GM19240 (cell line): ENCODE measurements at regions not wholly inside any gene's neighbourhood (a gene's known extent, or its start where the extent isn't known, plus 50 kb on each side); places are given as distances from the start of the nearest gene placed in this dataset.

Experiments
- DNase-seq: peaks from one replicate; pipeline ENCODE4 v3.0.0; 2011; ENCODE audit warnings: low spot score; ENCODE audit not compliant: insufficient read length

- DNase-seq, result no peak
Measured at GRCh38 chr2:5290900-5291546, 401.2 kb upstream of the SOX11 start.

GRCh38 chr2:5304640-5305039, 387.5 kb upstream of the SOX11 start:
- no peak for DNase-seq

- no peak for DNase-seq
Measured at GRCh38 chr2:5315041-5315440, 377.1 kb upstream of the SOX11 start.

- no peak for DNase-seq
Measured at GRCh38 chr2:5315512-5315911, 376.7 kb upstream of the SOX11 start.

GRCh38 chr2:5316001-5316490, 376.1 kb upstream of the SOX11 start:
- no peak for DNase-seq

- DNase-seq, result no peak
Measured at GRCh38 chr2:5319493-5319892, 372.7 kb upstream of the SOX11 start.

GRCh38 chr2:5322396-5322795, 369.8 kb upstream of the SOX11 start:
- no peak for DNase-seq

GRCh38 chr2:5325523-5325922, 366.7 kb upstream of the SOX11 start:
- no peak for DNase-seq

GRCh38 chr2:5328826-5329225, 363.4 kb upstream of the SOX11 start:
- no peak for DNase-seq

GRCh38 chr2:5329763-5330162, 362.4 kb upstream of the SOX11 start:
- DNase-seq, result no peak

GRCh38 chr2:5330961-5331360, 361.2 kb upstream of the SOX11 start:
- no peak for DNase-seq

GRCh38 chr2:5332925-5333324, 359.3 kb upstream of the SOX11 start:
- DNase-seq, result no peak

- no peak for DNase-seq
Measured at GRCh38 chr2:5339473-5339872, 352.7 kb upstream of the SOX11 start.

- DNase-seq, result no peak
Measured at GRCh38 chr2:5343785-5344335, 348.3 kb upstream of the SOX11 start.

GRCh38 chr2:5352286-5352685, 339.9 kb upstream of the SOX11 start:
- no peak for DNase-seq

GRCh38 chr2:5353565-5353964, 338.6 kb upstream of the SOX11 start:
- no peak for DNase-seq

GRCh38 chr2:5359397-5359796, 332.8 kb upstream of the SOX11 start:
- DNase-seq, result no peak

- DNase-seq, result no peak
Measured at GRCh38 chr2:5360081-5360480, 332.1 kb upstream of the SOX11 start.

- no peak for DNase-seq
Measured at GRCh38 chr2:5364361-5364760, 327.8 kb upstream of the SOX11 start.

GRCh38 chr2:5365871-5366461, 326.2 kb upstream of the SOX11 start:
- peak; percentile 10 for DNase-seq

- DNase-seq, result no peak
Measured at GRCh38 chr2:5367321-5367720, 324.9 kb upstream of the SOX11 start.

- DNase-seq, result no peak
Measured at GRCh38 chr2:5368263-5368662, 323.9 kb upstream of the SOX11 start.

- DNase-seq, result no peak
Measured at GRCh38 chr2:5369510-5369909, 322.7 kb upstream of the SOX11 start.
